CD4-positive, alpha-beta T cell (primary cell): ENCODE measurements at regions not wholly inside any gene's neighbourhood (a gene's known extent, or its start where the extent isn't known, plus 50 kb on each side); places are given as distances from the start of the nearest gene placed in this dataset.

Source experiments
- ATAC-seq: fragments of 200-7000 bp; cut with Tn5 transposase; one replicate; pipeline ENCODE4 v1.10.0; 2022; ENCODE audit warnings: mild to moderate bottlenecking; ENCODE audit not compliant: poor library complexity
- CTCF ChIA-PET: fragments of 350-600 bp; sonication (Branson Sonifier 250); formaldehyde crosslinking; loops from one replicate; lab custom pipeline; 2021; ENCODE audit warnings: antibody characterized with exemption, inconsistent platforms; lab: Charles Lee
- POLR2A ChIA-PET: fragments of 350-600 bp; sonication (Branson Sonifier 250); formaldehyde crosslinking; loops from one replicate; lab custom pipeline; 2021; ENCODE audit warnings: antibody characterized with exemption, inconsistent platforms; lab: Charles Lee
- DNase-seq, 14 experiments: peaks; one replicate each; pipeline ENCODE4 v3.0.0-alpha.2; 2013 to 2020; ENCODE audit warnings: mixed read lengths in 2 of 14
- H3K27ac ChIP-seq, 2 donors: one replicate each; pipeline versions ENCODE4 v1.5.1 to v1.7.0; 2013; ENCODE audit warnings: low read length in 2 of 2, low read depth in 1 of 2, mild to moderate bottlenecking in 1 of 2
- H3K27me3 ChIP-seq, 2 experiments: 1 replicate in 1 of 2; 2 replicates in 1 of 2; pipeline versions ENCODE4 v1.6.1 to v1.7.0; 2013; ENCODE audit warnings: low read length in 2 of 2, control low read depth in 1 of 2, mild to moderate bottlenecking in 1 of 2, moderate library complexity in 1 of 2; ENCODE audit not compliant: insufficient read depth in 2 of 2, control insufficient read depth in 1 of 2
- H3K36me3 ChIP-seq: one replicate; pipeline ENCODE4 v1.6.1; 2013; ENCODE audit warnings: low read length, control low read depth; ENCODE audit not compliant: insufficient read depth
- H3K4me1 ChIP-seq: one replicate; pipeline ENCODE4 v1.6.1; 2013; ENCODE audit warnings: low read length, control low read depth; ENCODE audit not compliant: insufficient read depth
- H3K4me3 ChIP-seq: one replicate; pipeline ENCODE4 v1.5.1; 2013; ENCODE audit warnings: mild to moderate bottlenecking, low read length, moderate library complexity
- H3K9me3 ChIP-seq, 2 experiments: 1 replicate in 1 of 2; 2 replicates in 1 of 2; pipeline versions ENCODE4 v1.6.1 to v1.7.0; 2013; ENCODE audit warnings: low read length in 2 of 2, mild to moderate bottlenecking in 2 of 2, control low read depth in 1 of 2, moderate library complexity in 1 of 2; ENCODE audit not compliant: control insufficient read depth in 1 of 2, insufficient read depth in 1 of 2
- H3K27ac Mint-ChIP-seq: one replicate; pipeline ENCODE4 v1.8.0; 2020; ENCODE audit warnings: mixed read lengths
- H3K27me3 Mint-ChIP-seq: one replicate; pipeline ENCODE4 v1.8.0; 2021; ENCODE audit warnings: mixed read lengths
- H3K36me3 Mint-ChIP-seq: one replicate; pipeline ENCODE4 v1.8.0; 2021; ENCODE audit warnings: low read depth, mixed read lengths
- H3K4me1 Mint-ChIP-seq: one replicate; pipeline ENCODE4 v1.8.0; 2021; ENCODE audit warnings: low read depth, mixed read lengths
- H3K4me3 Mint-ChIP-seq: one replicate; pipeline ENCODE4 v1.8.0; 2020; ENCODE audit warnings: mild to moderate bottlenecking, mixed read lengths
- H3K9me3 Mint-ChIP-seq: one replicate; pipeline ENCODE4 v1.8.0; 2020; ENCODE audit warnings: mixed read lengths
- intact Hi-C, 2 experiments: fragments of 100-400 bp; cut with DNase I in 1 of 2; cut with micrococcal nuclease in 1 of 2; formaldehyde crosslinking; loops; one replicate each; pipeline versions ENCODE4 v1.15.1 to v1.9.0; 2023 to 2025; cut with DNase I, micrococcal nuclease
- TF ChIP-seq, protein P1 (sequence below): fragments of 200-600 bp; IDR thresholded peaks from one replicate; pipeline ENCODE4 v1.8.0; 2022; ENCODE audit warnings: antibody characterized with exemption, mild to moderate bottlenecking

DNA sequence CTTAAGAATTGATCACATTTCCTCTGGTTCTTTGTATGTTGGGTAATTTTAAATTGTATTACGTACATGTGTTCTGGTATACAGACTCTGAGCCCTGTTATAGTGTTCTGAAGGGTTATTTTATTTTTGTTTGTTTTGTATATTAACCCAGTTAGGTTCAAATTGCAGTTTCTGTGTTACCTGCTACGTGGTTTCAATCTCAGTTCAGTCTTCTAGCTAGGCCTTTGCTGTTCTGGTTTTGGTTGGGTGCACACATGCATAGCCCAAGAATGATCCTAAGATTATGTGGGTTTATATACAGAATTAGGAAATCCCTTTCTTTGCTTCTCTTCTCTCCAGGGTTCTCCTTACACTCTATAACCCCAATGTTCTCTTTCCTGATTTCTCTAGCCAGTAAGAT is 161.0 kb downstream of the PPP1R2C start:
- H3K27me3 Mint-ChIP-seq = no peaks in the 10 kb centered on the region
- peaks cover 16% of the 10 kb centered on the region for H3K4me1 Mint-ChIP-seq
- TF ChIP-seq, protein P1, sequence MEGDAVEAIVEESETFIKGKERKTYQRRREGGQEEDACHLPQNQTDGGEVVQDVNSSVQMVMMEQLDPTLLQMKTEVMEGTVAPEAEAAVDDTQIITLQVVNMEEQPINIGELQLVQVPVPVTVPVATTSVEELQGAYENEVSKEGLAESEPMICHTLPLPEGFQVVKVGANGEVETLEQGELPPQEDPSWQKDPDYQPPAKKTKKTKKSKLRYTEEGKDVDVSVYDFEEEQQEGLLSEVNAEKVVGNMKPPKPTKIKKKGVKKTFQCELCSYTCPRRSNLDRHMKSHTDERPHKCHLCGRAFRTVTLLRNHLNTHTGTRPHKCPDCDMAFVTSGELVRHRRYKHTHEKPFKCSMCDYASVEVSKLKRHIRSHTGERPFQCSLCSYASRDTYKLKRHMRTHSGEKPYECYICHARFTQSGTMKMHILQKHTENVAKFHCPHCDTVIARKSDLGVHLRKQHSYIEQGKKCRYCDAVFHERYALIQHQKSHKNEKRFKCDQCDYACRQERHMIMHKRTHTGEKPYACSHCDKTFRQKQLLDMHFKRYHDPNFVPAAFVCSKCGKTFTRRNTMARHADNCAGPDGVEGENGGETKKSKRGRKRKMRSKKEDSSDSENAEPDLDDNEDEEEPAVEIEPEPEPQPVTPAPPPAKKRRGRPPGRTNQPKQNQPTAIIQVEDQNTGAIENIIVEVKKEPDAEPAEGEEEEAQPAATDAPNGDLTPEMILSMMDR = no peak
- ChIA-PET POLR2A (no interaction called here), CTCF (no interaction called here)
- Histone ChIP-seq H3K9me3 (no peaks in the 10 kb centered on the region), H3K4me3 (no peak overlapping the region), H3K27ac (no peak overlapping the region), H3K36me3 (no peaks in the 10 kb centered on the region), H3K4me1 (peaks cover 12% of the 10 kb centered on the region), H3K27me3 (no peaks in the 10 kb centered on the region)
- H3K36me3 Mint-ChIP-seq = no peaks in the 10 kb centered on the region
- no peak for ATAC-seq
- no peak overlapping the region for H3K27ac Mint-ChIP-seq
- DNase-seq = no peak
- H3K4me3 Mint-ChIP-seq = no peak overlapping the region
- H3K9me3 Mint-ChIP-seq = no peaks in the 10 kb centered on the region
- intact Hi-C loops = no loop called here

DNA sequence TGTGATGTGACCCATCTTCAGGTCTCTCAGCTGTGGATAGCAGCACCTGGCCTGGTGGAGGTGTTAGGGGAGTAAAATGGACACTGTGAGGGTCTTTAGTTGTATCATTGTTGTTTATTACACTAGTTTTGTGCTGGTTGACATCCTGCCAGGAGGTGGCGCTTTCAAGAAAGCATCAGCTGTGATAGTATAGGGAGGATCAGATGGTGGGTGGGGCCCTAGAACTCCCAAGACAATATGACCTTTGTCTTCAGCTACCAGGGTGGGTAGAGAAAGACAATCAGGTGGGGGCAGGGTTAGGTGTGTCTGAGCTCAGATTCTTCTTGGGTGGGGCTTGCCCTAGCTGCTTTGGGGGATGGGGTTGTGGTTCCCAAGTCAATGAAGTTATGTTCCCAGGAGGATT is 162.8 kb downstream of the PPP1R2C start:
- intact Hi-C loops = no loop called here
- H3K9me3 Mint-ChIP-seq = no peaks in the 10 kb centered on the region
- ChIA-PET CTCF (no interaction called here), POLR2A (no interaction called here)
- Histone ChIP-seq H3K36me3 (no peaks in the 10 kb centered on the region), H3K4me1 (peaks cover 12% of the 10 kb centered on the region), H3K27ac (no peak overlapping the region), H3K9me3 (no peaks in the 10 kb centered on the region), H3K27me3 (no peaks in the 10 kb centered on the region), H3K4me3 (no peak overlapping the region)
- peaks cover 16% of the 10 kb centered on the region for H3K4me1 Mint-ChIP-seq
- no peaks in the 10 kb centered on the region for H3K36me3 Mint-ChIP-seq
- no peak overlapping the region for H3K27ac Mint-ChIP-seq
- DNase-seq = peak in 6 of 14 experiments; percentile 0 to 39 (median 2)
- TF ChIP-seq, protein P1 = no peak
- no peak for ATAC-seq
- H3K27me3 Mint-ChIP-seq = no peaks in the 10 kb centered on the region
- no peak overlapping the region for H3K4me3 Mint-ChIP-seq

DNA sequence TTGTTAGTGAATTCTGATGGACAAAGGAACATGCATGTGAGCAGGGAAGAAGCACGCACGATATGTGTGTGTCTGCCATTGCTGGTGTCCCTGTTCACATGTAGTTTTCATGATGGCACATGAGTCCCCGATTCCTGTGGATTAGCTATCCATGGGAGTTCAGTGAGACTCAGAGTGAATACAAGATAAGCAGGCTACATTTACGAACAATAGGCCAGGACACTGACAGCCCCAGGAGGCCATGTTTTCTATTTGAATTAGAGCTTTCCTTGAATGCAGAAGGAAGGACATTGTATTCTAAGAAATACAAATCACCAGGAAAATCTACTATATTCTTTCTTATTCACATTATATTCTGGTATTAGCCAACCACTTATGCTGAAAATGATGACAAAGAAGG is 171.4 kb downstream of the PPP1R2C start:
- CTCF ChIA-PET = no interaction called here
- TF ChIP-seq, protein P1 = no peak

More for the DNA sequence above, 171.4 kb downstream of the PPP1R2C start:
- ATAC-seq = no peak
- intact Hi-C loops = no loop called here
- no peaks in the 10 kb centered on the region for H3K4me1 ChIP-seq
- Mint-ChIP-seq H3K36me3 (no peaks in the 10 kb centered on the region), H3K27ac (no peak overlapping the region), H3K27me3 (no peaks in the 10 kb centered on the region), H3K4me1 (no peaks in the 10 kb centered on the region), H3K9me3 (no peaks in the 10 kb centered on the region), H3K4me3 (no peak overlapping the region)
- H3K4me3 ChIP-seq = no peak overlapping the region
- DNase-seq = no peak
- POLR2A ChIA-PET = no interaction called here
- no peaks in the 10 kb centered on the region for H3K27me3 ChIP-seq
- H3K27ac ChIP-seq = no peak overlapping the region
- no peaks in the 10 kb centered on the region for H3K36me3 ChIP-seq
- H3K9me3 ChIP-seq = no peaks in the 10 kb centered on the region
